Panc1 (cell line): ENCODE measurements at regions not wholly inside any gene's neighbourhood (a gene's known extent, or its start where the extent isn't known, plus 50 kb on each side); places are given as distances from the start of the nearest gene placed in this dataset.

Experiments used
- ATAC-seq: fragments of 200-7000 bp; cut with Tn5 transposase; 2 replicates; pipeline ENCODE4 v1.9.1; 2020; ENCODE audit warnings: mild to moderate bottlenecking, moderate library complexity
- BruUV-seq: library from RNA; stranded (reverse); fragments of 400-500 nt; replicated peaks from 2 replicates; lab custom pipeline; 2021; lab: Mats Ljungman, UMichigan
- CTCF ChIA-PET: fragments of 300-600 bp; sonication (Branson Sonifier 250); formaldehyde crosslinking; loops from one replicate; lab custom pipeline; 2022; ENCODE audit warnings: antibody characterized with exemption; lab: Charles Lee
- POLR2A ChIA-PET: fragments of 300-600 bp; sonication (Branson Sonifier 250); formaldehyde crosslinking; loops from one replicate; lab custom pipeline; 2022; ENCODE audit warnings: antibody characterized with exemption; lab: Charles Lee
- DNase-seq: peaks from one replicate; pipeline ENCODE4 v3.0.0-alpha.2; 2010; ENCODE audit warnings: low read depth, low spot score
- H3K27ac ChIP-seq: 2 replicates; pipeline ENCODE4 v1.5.1; 2011; ENCODE audit warnings: mild to moderate bottlenecking, low read length, inconsistent platforms
- H3K27me3 ChIP-seq: fragments of 200-500 bp; sonication (Bioruptor generic); 2 replicates; pipeline ENCODE4 v1.6.0; 2014; ENCODE audit warnings: low read length, inconsistent platforms; ENCODE audit not compliant: control insufficient read depth, insufficient read depth
- H3K36me3 ChIP-seq: fragments of 200-500 bp; sonication (Bioruptor generic); 2 replicates; pipeline ENCODE4 v1.5.1; 2014; ENCODE audit warnings: inconsistent platforms, mild to moderate bottlenecking, low read length, moderate library complexity; ENCODE audit not compliant: control insufficient read depth, insufficient read depth
- H3K4me1 ChIP-seq: 2 replicates; pipeline ENCODE4 v1.5.1; 2011; ENCODE audit warnings: inconsistent platforms, mild to moderate bottlenecking, low read length, moderate library complexity; ENCODE audit not compliant: control insufficient read depth, insufficient read depth
- H3K4me3 ChIP-seq, 2 experiments: 2 replicates each; pipeline ENCODE4 v1.5.1; 2011 to 2012; ENCODE audit warnings: low read depth in 2 of 2, low read length in 2 of 2, mild to moderate bottlenecking in 2 of 2, inconsistent platforms in 1 of 2, moderate library complexity in 1 of 2
- H3K9me3 ChIP-seq: fragments of 200-500 bp; sonication (Bioruptor generic); 2 replicates; pipeline ENCODE4 v1.5.1; 2014; ENCODE audit warnings: low read depth, mild to moderate bottlenecking, inconsistent platforms, low read length, moderate library complexity; ENCODE audit not compliant: control insufficient read depth, insufficient read depth
- POLR2AphosphoS5 ChIP-seq: IDR thresholded peaks from 2 replicates; pipeline ENCODE4 v1.6.1; 2012; ENCODE audit warnings: mild to moderate bottlenecking, low read depth, low read length, moderate library complexity
- SIN3A ChIP-seq: IDR thresholded peaks from 2 replicates; pipeline ENCODE4 v1.6.1; 2012; ENCODE audit warnings: low read depth, mild to moderate bottlenecking, low read length, moderate library complexity, borderline replicate concordance; ENCODE audit not compliant: insufficient read depth
- TCF7L2 ChIP-seq: IDR thresholded peaks from 2 replicates; pipeline ENCODE4 v1.6.1; 2011; ENCODE audit warnings: mild to moderate bottlenecking, low read depth, low read length, inconsistent platforms
- in situ Hi-C: cut with HindIII; loops from 2 replicates; pipeline ENCODE4 v1.10.0; 2016; ENCODE audit warnings: low sequenced_read_pairs, low pct_unique_long_range_greater_than_20kb
- intact Hi-C: fragments of 100-400 bp; cut with micrococcal nuclease; formaldehyde crosslinking; loops from one replicate; pipeline ENCODE4 v1.10.0; 2022; ENCODE audit not compliant: unreplicated experiment
- TF ChIP-seq, protein P1 (sequence below), 2 experiments: IDR thresholded peaks; 2 replicates each; pipeline ENCODE4 v1.6.1; 2011 to 2012; ENCODE audit warnings: low read depth in 2 of 2, control low read depth in 1 of 2, low read length in 1 of 2, mild to moderate bottlenecking in 1 of 2, moderate library complexity in 1 of 2; ENCODE audit not compliant: insufficient read depth in 1 of 2
- TF ChIP-seq, protein P2 (sequence below): fragments of 450-650 bp; IDR thresholded peaks from 2 replicates; pipeline ENCODE4 v1.5.1; 2017; ENCODE audit warnings: mild to moderate bottlenecking

DNA sequence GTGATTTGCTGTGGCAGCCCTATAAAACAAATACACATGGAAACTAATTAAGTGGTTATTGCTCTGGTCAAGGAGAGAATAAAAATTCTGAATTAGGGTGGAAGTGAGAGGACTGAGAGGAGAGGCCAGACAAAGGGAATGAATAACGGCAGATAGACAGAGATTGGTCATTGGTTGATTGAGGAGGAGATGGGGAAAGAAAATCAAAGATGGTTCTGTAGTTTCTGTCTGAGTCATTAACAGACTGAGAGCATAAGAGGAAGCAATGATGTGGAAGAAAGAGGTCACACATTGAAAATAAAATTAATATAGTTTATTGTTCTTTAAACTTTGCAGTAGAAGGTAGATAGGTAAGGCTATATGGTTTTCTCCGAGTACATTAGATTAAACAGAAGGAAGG lies 469.8 kb downstream of the ACTL7B start:
- DNase-seq = no peak
- H3K27me3 ChIP-seq = no peaks in the 10 kb centered on the region
- POLR2A ChIA-PET = no interaction called here
- no peaks in the 10 kb centered on the region for H3K9me3 ChIP-seq
- BruUV-seq = no TSS peak
- CTCF ChIA-PET = no interaction called here
- H3K27ac ChIP-seq = no peak overlapping the region
- no peak overlapping the region for H3K4me3 ChIP-seq
- H3K4me1 ChIP-seq = no peaks in the 10 kb centered on the region
- no peaks in the 10 kb centered on the region for H3K36me3 ChIP-seq
- TF ChIP-seq SIN3A (no peak), POLR2AphosphoS5 (no peak), TCF7L2 (no peak)
- TF ChIP-seq, protein P1, sequence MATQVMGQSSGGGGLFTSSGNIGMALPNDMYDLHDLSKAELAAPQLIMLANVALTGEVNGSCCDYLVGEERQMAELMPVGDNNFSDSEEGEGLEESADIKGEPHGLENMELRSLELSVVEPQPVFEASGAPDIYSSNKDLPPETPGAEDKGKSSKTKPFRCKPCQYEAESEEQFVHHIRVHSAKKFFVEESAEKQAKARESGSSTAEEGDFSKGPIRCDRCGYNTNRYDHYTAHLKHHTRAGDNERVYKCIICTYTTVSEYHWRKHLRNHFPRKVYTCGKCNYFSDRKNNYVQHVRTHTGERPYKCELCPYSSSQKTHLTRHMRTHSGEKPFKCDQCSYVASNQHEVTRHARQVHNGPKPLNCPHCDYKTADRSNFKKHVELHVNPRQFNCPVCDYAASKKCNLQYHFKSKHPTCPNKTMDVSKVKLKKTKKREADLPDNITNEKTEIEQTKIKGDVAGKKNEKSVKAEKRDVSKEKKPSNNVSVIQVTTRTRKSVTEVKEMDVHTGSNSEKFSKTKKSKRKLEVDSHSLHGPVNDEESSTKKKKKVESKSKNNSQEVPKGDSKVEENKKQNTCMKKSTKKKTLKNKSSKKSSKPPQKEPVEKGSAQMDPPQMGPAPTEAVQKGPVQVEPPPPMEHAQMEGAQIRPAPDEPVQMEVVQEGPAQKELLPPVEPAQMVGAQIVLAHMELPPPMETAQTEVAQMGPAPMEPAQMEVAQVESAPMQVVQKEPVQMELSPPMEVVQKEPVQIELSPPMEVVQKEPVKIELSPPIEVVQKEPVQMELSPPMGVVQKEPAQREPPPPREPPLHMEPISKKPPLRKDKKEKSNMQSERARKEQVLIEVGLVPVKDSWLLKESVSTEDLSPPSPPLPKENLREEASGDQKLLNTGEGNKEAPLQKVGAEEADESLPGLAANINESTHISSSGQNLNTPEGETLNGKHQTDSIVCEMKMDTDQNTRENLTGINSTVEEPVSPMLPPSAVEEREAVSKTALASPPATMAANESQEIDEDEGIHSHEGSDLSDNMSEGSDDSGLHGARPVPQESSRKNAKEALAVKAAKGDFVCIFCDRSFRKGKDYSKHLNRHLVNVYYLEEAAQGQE (IDR thresholded peaks at IDR 0.05; ENCODE audit: insufficient read depth in 1 of 2, low read depth in 2 of 2, low read length in 1 of 2) = no peak
- in situ Hi-C loops (no loop called here), intact Hi-C loops (no loop called here)
- ATAC-seq = no peak

DNA sequence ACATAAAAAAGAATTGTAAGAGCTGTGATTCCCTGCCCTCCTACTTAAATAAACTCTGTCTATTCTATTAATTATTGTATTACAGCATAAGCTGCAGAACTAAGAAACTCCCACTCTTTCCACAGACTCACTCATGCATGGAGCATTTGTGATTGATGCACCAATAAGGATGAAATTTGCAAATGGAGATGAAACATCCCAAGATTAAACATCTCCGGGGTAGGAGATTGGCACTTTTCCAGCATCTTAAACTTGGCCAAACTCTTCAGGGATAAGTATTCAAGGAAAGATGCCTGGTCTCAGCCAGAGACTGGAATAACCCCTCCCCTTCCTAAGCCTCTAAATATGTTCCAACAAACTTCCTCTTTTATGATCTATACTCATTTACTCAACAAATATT lies 472.0 kb downstream of the ACTL7B start:
- no peak overlapping the region for H3K27ac ChIP-seq
- ATAC-seq (no peak), DNase-seq (no peak)
- no TSS peak for BruUV-seq
- TF ChIP-seq SIN3A (no peak), POLR2AphosphoS5 (no peak), TCF7L2 (no peak)
- TF ChIP-seq, protein P1 (IDR thresholded peaks at IDR 0.05; ENCODE audit: insufficient read depth in 1 of 2, low read depth in 2 of 2, low read length in 1 of 2) = no peak
- TF ChIP-seq, protein P2, sequence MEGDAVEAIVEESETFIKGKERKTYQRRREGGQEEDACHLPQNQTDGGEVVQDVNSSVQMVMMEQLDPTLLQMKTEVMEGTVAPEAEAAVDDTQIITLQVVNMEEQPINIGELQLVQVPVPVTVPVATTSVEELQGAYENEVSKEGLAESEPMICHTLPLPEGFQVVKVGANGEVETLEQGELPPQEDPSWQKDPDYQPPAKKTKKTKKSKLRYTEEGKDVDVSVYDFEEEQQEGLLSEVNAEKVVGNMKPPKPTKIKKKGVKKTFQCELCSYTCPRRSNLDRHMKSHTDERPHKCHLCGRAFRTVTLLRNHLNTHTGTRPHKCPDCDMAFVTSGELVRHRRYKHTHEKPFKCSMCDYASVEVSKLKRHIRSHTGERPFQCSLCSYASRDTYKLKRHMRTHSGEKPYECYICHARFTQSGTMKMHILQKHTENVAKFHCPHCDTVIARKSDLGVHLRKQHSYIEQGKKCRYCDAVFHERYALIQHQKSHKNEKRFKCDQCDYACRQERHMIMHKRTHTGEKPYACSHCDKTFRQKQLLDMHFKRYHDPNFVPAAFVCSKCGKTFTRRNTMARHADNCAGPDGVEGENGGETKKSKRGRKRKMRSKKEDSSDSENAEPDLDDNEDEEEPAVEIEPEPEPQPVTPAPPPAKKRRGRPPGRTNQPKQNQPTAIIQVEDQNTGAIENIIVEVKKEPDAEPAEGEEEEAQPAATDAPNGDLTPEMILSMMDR = no peak
- in situ Hi-C loops (no loop called here), intact Hi-C loops (no loop called here)
- H3K9me3 ChIP-seq = no peaks in the 10 kb centered on the region
- CTCF ChIA-PET = no interaction called here
- H3K27me3 ChIP-seq = no peaks in the 10 kb centered on the region
- H3K4me3 ChIP-seq = no peak overlapping the region
- POLR2A ChIA-PET = no interaction called here
- no peaks in the 10 kb centered on the region for H3K36me3 ChIP-seq
- no peaks in the 10 kb centered on the region for H3K4me1 ChIP-seq
